ENCODE measurements at regions not wholly inside any gene's neighbourhood (a gene's known extent, or its start where the extent isn't known, plus 50 kb on each side); places are given as distances from the start of the nearest gene placed in this dataset.

- TF ChIP-seq ZBTB33 (IDR thresholded peaks at IDR 0.05; ENCODE audit: extremely low read depth, insufficient replicate concordance, low read length) (no peak), POLR2A (IDR thresholded peaks at IDR 0.05; ENCODE audit: borderline replicate concordance, extremely low read depth, insufficient read depth, insufficient read length) (no peak)
Measured at GRCh38 chr4:132056496-132056895, 1092.6 kb upstream of the PCDH10 start.
